GM18508 (cell line): ENCODE measurements at regions not wholly inside any gene's neighbourhood (a gene's known extent, or its start where the extent isn't known, plus 50 kb on each side); places are given as distances from the start of the nearest gene placed in this dataset.
A peak's percentile ranks its signal among the peaks of the same experiment; 100 is the strongest.

ENCODE experiments used
- ATAC-seq: cut with Tn5 transposase; IDR thresholded peaks from one replicate; pipeline ENCODE4 v1.9.1; 2021; ENCODE audit warnings: moderate number of reproducible peaks; ENCODE audit not compliant: insufficient read depth, unreplicated experiment

GRCh38 chr9:1458503-1458902 is 408.3 kb downstream of the DMRT2 start:
- no peak for ATAC-seq

GRCh38 chr9:1460143-1460769 is 410.1 kb downstream of the DMRT2 start:
- peak; percentile 58 for ATAC-seq

GRCh38 chr9:1461812-1462211 is 411.7 kb downstream of the DMRT2 start:
- ATAC-seq: no peak

GRCh38 chr9:1462626-1463308 is 412.6 kb downstream of the DMRT2 start:
- no peak for ATAC-seq

- ATAC-seq: peak; percentile 81
Observed at GRCh38 chr9:1469996-1470395, 419.8 kb downstream of the DMRT2 start.

- no peak for ATAC-seq
Observed at GRCh38 chr9:1473956-1474634, 423.9 kb downstream of the DMRT2 start.

- no peak for ATAC-seq
Observed at GRCh38 chr9:1474671-1475070, 424.5 kb downstream of the DMRT2 start.

- ATAC-seq: peak; percentile 51
Observed at GRCh38 chr9:1490341-1491232, 440.4 kb downstream of the DMRT2 start.

GRCh38 chr9:1492156-1492555 is 442.0 kb downstream of the DMRT2 start:
- ATAC-seq: no peak

- ATAC-seq: no peak
Observed at GRCh38 chr9:1495282-1496030, 445.3 kb downstream of the DMRT2 start.

GRCh38 chr9:1505489-1505888 is 455.3 kb downstream of the DMRT2 start:
- ATAC-seq: no peak

GRCh38 chr9:1510712-1511111 is 460.6 kb downstream of the DMRT2 start:
- no peak for ATAC-seq

- no peak for ATAC-seq
Observed at GRCh38 chr9:1513105-1513504, 462.9 kb downstream of the DMRT2 start.

GRCh38 chr9:1514250-1514649 is 464.1 kb downstream of the DMRT2 start:
- ATAC-seq: no peak

GRCh38 chr9:1514776-1515363 is 464.7 kb downstream of the DMRT2 start:
- no peak for ATAC-seq

- no peak for ATAC-seq
Observed at GRCh38 chr9:1515557-1515956, 465.4 kb downstream of the DMRT2 start.

GRCh38 chr9:1521547-1521946 is 471.4 kb downstream of the DMRT2 start:
- no peak for ATAC-seq

- peak; percentile 56 for ATAC-seq
Observed at GRCh38 chr9:1522219-1522767, 472.1 kb downstream of the DMRT2 start.

GRCh38 chr9:1528456-1528855 is 478.3 kb downstream of the DMRT2 start:
- ATAC-seq: no peak
